Suprapubic skin (tissue), 4 donors: ENCODE measurements at regions not wholly inside any gene's neighbourhood (a gene's known extent, or its start where the extent isn't known, plus 50 kb on each side); places are given as distances from the start of the nearest gene placed in this dataset.
A peak's percentile ranks its signal among the peaks of the same experiment; 100 is the strongest.

Experiments used
- DNase-seq, 2 donors: peaks; one replicate each; pipeline ENCODE4 v3.0.0-alpha.2; 2019; ENCODE audit warnings: low spot score in 2 of 2
- H3K27ac ChIP-seq: fragments of 200-600 bp; sonication (generic); one replicate; pipeline ENCODE4 v1.5.1; 2019
- H3K27me3 ChIP-seq: fragments of 200-600 bp; sonication (generic); one replicate; pipeline ENCODE4 v1.5.1; 2019
- H3K36me3 ChIP-seq: fragments of 200-600 bp; sonication (generic); one replicate; pipeline ENCODE4 v1.5.1; 2019
- H3K4me1 ChIP-seq: fragments of 200-600 bp; sonication (generic); one replicate; pipeline ENCODE4 v1.5.1; 2019
- H3K4me3 ChIP-seq: fragments of 200-600 bp; sonication (generic); one replicate; pipeline ENCODE4 v1.5.1; 2019; ENCODE audit warnings: mild to moderate bottlenecking
- H3K9me3 ChIP-seq: fragments of 200-600 bp; sonication (generic); one replicate; pipeline ENCODE4 v1.5.1; 2019
- CTCF ChIP-seq, 2 donors: fragments of 200-600 bp in 1 of 2; fragments of 450-650 bp in 1 of 2; sonication (generic) in 1 of 2; IDR thresholded peaks; one replicate each; pipeline ENCODE4 v1.5.1; 2016 to 2019; ENCODE audit warnings: antibody characterized with exemption in 2 of 2, mild to moderate bottlenecking in 1 of 2, moderate library complexity in 1 of 2
- EP300 ChIP-seq: sonication (generic); formaldehyde crosslinking; IDR thresholded peaks from one replicate; pipeline ENCODE4 v1.6.1; 2017; ENCODE audit warnings: antibody characterized with exemption
- POLR2A ChIP-seq, 2 donors: fragments of 450-650 bp; IDR thresholded peaks; one replicate each; pipeline ENCODE4 v1.6.1; 2017; ENCODE audit warnings: antibody characterized with exemption in 2 of 2, mild to moderate bottlenecking in 2 of 2, moderate library complexity in 2 of 2
- POLR2AphosphoS5 ChIP-seq, 3 donors: sonication (generic); formaldehyde crosslinking; IDR thresholded peaks; one replicate each; pipeline ENCODE4 v1.6.1; 2017; ENCODE audit warnings: antibody characterized with exemption in 3 of 3
- WGBS: methylation state at CpG from one replicate; pipeline ENCODE4 v1.1.5; 2018; 5-methylcytosine and 5-hydroxymethylcytosine counted together

- no peak for DNase-seq
- Histone ChIP-seq H3K9me3 (no peaks in the 10 kb centered on the region), H3K27me3 (no peaks in the 10 kb centered on the region), H3K4me3 (no peak overlapping the region), H3K36me3 (no peaks in the 10 kb centered on the region), H3K4me1 (no peaks in the 10 kb centered on the region), H3K27ac (no peak overlapping the region)
- no peak for TF ChIP-seq CTCF (IDR thresholded peaks at IDR 0.05)
- no peak for TF ChIP-seq POLR2AphosphoS5 (IDR thresholded peaks at IDR 0.05)
- TF ChIP-seq POLR2A (IDR thresholded peaks at IDR 0.05), result no peak
- no peak for TF ChIP-seq EP300
- 82% methylated on average over 6 of the region's 6 CpGs for WGBS
Observed at GRCh38 chr5:168072665-168073064, 218.8 kb upstream of the WWC1 start.

GRCh38 chr5:168073311-168073710 is 218.1 kb upstream of the WWC1 start:
- Histone ChIP-seq H3K27me3 (no peaks in the 10 kb centered on the region), H3K4me1 (no peaks in the 10 kb centered on the region), H3K36me3 (no peaks in the 10 kb centered on the region), H3K9me3 (no peaks in the 10 kb centered on the region), H3K27ac (no peak overlapping the region), H3K4me3 (no peak overlapping the region)
- no peak for DNase-seq
- WGBS, result 91% methylated on average over 5 of the region's 5 CpGs
- TF ChIP-seq POLR2A (IDR thresholded peaks at IDR 0.05), result no peak
- TF ChIP-seq EP300, result no peak
- TF ChIP-seq CTCF (IDR thresholded peaks at IDR 0.05), result no peak
- TF ChIP-seq POLR2AphosphoS5 (IDR thresholded peaks at IDR 0.05), result no peak

GRCh38 chr5:168073991-168074800 is 217.2 kb upstream of the WWC1 start:
- DNase-seq, result no peak
- Histone ChIP-seq H3K4me1 (no peaks in the 10 kb centered on the region), H3K9me3 (no peaks in the 10 kb centered on the region), H3K27me3 (no peaks in the 10 kb centered on the region), H3K27ac (no peak overlapping the region), H3K36me3 (no peaks in the 10 kb centered on the region), H3K4me3 (no peak overlapping the region)
- WGBS, result 56% methylated on average over 9 of the region's 9 CpGs
- TF ChIP-seq EP300 (no peak), POLR2A (IDR thresholded peaks at IDR 0.05) (no peak), POLR2AphosphoS5 (IDR thresholded peaks at IDR 0.05) (no peak), CTCF (IDR thresholded peaks at IDR 0.05) (no peak)

- WGBS, result 86% methylated on average over 3 of the region's 3 CpGs
- no peak for DNase-seq
- no peaks in the 10 kb centered on the region for H3K4me1 ChIP-seq
- H3K27me3 ChIP-seq, result no peaks in the 10 kb centered on the region
- no peaks in the 10 kb centered on the region for H3K36me3 ChIP-seq
- H3K27ac ChIP-seq, result no peak overlapping the region
- H3K4me3 ChIP-seq, result no peak overlapping the region
- no peaks in the 10 kb centered on the region for H3K9me3 ChIP-seq
- no peak for TF ChIP-seq POLR2AphosphoS5 (IDR thresholded peaks at IDR 0.05)
- no peak for TF ChIP-seq CTCF (IDR thresholded peaks at IDR 0.05)
Observed at GRCh38 chr5:168075387-168075786, 216.1 kb upstream of the WWC1 start.

- Histone ChIP-seq H3K9me3 (no peaks in the 10 kb centered on the region), H3K27ac (no peak overlapping the region), H3K4me1 (no peaks in the 10 kb centered on the region), H3K36me3 (no peaks in the 10 kb centered on the region), H3K4me3 (no peak overlapping the region), H3K27me3 (no peaks in the 10 kb centered on the region)
- peak in 1 of 2 donors; percentile 61 for DNase-seq
- WGBS, result 56% methylated on average over 2 of the region's 2 CpGs
- no peak for TF ChIP-seq EP300
- peak in 1 of 2 donors; percentile 31 for TF ChIP-seq CTCF (IDR thresholded peaks at IDR 0.05)
Observed at GRCh38 chr5:168076561-168076991, 214.9 kb upstream of the WWC1 start.
